CD4-positive, alpha-beta T cell treated with Interleukin-12 subunit alpha and Interleukin-12 subunit beta, for 1 hour (primary cell): ENCODE measurements at regions not wholly inside any gene's neighbourhood (a gene's known extent, or its start where the extent isn't known, plus 50 kb on each side); places are given as distances from the start of the nearest gene placed in this dataset.

Source experiments
- DNase-seq: peaks from one replicate; pipeline ENCODE4 v3.0.0-alpha.2; 2020

DNA sequence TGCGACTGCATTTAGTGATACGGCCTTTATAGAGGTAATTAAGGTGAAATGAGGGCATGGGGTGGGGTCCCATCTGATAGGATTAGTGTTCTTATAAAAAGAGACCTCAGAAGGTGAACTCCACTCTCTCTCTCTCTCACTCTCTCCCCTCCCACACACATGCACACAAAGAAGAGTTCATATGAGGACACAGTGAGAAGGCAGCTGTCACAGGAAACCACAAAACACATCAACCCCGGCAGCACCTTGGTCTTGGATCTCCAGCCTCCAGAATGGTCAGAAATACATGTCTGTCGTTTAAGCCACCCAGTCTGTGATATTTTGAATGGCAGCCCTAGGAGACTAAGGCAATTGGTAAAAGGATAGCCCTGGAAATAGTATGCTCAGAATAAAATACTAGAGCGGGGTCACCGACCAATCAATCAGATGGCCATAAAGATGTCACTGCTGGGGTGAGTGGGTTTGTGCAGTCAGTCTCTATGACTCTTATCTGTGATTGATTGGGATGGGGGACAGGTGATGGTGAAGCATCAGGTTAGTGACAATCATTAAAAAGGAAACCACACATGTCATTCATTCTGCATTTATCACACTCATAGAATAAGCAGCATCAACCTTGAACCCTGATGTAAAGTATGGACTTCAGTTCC lies 118.9 kb upstream of the POU3F3 start:
- DNase-seq = no peak

DNA sequence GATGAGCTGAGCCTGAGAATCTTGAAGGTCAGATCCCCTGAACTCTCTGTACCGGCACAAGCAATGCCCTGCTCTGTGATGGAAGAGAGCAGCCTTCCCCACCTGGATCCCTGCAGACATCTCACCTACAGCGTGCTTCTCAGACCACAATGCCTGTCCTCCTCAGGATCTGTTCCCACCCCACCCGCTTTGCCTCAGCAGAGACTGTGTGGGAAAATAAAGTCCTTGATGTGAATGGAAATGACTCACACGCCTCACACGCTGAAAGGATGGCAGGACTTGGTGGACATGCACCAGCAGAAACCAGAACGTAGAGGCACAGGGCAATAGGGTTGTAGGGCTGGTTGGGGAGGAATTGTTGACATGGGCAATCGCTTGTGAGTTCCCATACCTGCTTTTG lies 117.9 kb upstream of the POU3F3 start:
- DNase-seq = no peak

DNA sequence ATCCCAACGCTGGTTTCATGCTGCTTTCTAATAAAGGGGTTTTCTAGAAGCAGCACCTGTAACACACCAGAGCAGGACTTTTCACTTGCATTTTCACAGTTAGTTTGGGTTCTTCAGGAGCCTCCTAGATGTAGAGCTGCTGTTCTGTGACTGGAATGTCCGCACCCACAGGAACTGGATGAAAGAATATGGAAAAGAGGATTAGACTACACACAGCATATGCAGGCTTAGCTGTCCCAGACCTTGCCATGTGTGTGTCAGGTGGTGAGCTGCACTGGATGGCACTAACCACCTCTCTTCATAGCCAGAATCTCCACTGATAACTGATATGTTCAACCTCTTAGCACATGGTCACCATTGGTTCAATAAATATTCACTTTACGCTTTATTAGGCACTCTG lies 112.1 kb upstream of the POU3F3 start:
- no peak for DNase-seq

DNA sequence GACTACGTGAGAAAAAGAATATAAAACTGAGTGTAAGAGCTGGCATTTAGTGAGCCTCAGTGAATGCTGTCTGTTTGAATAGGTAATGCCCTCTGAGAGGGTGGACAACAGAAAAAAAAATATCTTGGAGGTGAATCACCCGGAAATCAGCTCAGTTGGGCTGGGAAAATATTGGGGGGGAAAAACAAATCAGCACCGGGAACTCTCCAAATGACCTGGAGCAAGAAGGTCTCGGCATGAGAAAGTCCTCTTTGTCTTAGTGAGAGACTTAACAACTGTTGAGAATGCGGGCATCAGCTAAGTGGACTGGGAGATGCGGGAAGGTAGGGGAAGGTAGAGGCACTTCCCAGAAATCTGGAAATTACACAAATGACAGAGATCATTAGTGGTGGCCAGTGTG lies 109.4 kb upstream of the POU3F3 start:
- DNase-seq = no peak

DNA sequence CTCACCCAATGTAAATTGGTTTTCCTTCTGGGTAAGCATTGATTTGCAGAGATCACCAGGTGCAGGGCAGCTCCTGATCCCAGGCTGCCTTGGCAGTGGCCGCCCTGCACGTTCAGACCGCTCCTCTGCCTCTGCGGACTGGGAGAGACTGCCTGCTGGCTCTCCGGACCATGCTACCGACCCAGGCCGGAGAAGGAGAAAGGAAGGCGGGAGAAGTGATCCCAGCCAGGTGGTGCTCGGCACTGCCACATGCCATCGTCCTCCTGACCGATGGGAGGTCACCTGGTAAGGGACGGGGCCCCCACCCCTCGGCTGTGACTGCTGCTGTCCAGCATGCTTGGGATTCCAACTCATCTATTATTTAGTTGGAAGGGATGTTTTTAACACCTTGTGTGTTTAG lies 108.1 kb upstream of the POU3F3 start:
- DNase-seq = no peak

DNA sequence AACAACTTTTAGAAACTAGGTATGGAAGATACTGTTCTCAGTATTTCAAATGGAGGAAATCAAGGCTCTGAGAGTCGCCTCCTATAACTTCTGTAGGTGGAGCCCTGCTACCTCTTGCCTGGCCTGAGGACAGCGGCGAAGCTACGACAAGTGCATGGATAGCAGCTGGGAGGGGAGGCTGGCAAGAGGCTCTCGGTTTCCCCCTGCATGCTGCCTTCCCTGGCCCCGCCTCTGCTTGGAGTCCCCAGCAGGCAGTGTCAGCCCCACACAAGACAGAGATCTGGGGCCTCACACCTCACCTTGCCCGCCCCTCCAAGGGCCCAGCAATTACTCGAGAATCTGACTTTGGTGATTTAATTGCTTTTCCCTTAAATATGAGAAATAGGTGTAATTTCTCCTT lies 107.6 kb upstream of the POU3F3 start:
- DNase-seq = no peak

GRCh38 chr2:104746858-104747257 lies 107.1 kb upstream of the POU3F3 start:
- DNase-seq = no peak

- no peak for DNase-seq
Observed at GRCh38 chr2:104749856-104750460, 104.0 kb upstream of the POU3F3 start.

- no peak for DNase-seq
Observed at GRCh38 chr2:104752504-104752903, 101.4 kb upstream of the POU3F3 start.

- no peak for DNase-seq
Observed at GRCh38 chr2:104755026-104755878, 98.7 kb upstream of the POU3F3 start.

GRCh38 chr2:104756118-104756517 lies 97.8 kb upstream of the POU3F3 start:
- DNase-seq = no peak

- DNase-seq = no peak
Observed at GRCh38 chr2:104757056-104757455, 96.9 kb upstream of the POU3F3 start.

GRCh38 chr2:104758199-104758620 lies 95.7 kb upstream of the POU3F3 start:
- DNase-seq = no peak

- DNase-seq = no peak
Observed at GRCh38 chr2:104762031-104762430, 91.9 kb upstream of the POU3F3 start.

GRCh38 chr2:104766683-104767082 lies 87.2 kb upstream of the POU3F3 start:
- no peak for DNase-seq

DNA sequence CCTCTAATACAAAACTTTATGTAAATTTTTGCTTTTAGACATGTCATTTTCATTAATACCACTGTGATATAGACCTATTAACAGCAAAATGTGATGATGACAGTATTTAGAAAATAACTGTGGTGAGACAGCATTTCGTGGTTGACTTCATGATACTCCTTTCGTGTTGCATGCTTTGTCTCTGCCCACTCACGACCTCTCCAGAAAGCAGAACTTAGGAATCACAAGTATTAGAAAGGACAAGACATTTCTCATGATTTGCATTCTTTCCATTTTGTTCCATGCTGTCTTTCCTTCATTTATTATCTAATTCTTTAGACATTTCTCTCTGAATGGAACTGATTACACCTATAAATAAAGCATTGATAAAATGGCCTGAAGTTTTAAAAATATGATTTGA lies 85.2 kb upstream of the POU3F3 start:
- no peak for DNase-seq

DNA sequence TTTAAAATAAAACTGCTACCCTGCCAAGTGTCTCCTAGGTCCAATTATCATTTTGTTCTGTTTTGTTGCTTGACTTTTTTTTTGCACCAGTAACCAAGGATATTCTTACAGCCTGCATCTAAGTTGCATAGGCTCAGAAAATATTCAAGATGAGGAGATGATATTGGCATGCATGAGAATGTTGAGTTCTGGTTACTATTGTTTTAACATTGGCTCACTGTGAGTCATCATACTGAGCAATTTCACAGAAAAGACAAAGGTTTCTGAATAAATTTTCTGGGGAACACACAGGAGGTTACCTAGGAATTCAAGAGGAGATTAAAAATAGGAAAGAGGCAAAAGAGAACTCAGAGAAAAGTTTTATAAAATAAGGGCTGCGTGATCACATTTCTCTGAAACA lies 84.8 kb upstream of the POU3F3 start:
- no peak for DNase-seq

DNA sequence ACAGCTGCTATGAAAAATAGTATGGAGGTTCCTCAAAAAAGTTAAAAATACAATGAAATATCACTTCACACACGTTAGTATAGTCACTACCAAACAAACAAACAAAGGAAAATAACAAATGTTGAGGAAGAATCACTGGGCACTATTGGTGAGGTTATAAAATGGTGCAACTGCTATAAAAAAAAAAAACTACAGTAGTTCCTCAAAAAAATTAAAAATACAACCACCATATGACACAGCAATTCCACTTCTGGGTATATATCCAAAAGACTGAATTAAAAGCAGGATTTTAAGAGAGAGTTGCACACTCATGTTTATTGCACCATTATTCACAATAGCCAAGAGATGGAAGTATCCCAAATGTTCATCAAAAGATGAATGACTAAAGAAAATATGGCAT lies 80.9 kb upstream of the POU3F3 start:
- no peak for DNase-seq

DNA sequence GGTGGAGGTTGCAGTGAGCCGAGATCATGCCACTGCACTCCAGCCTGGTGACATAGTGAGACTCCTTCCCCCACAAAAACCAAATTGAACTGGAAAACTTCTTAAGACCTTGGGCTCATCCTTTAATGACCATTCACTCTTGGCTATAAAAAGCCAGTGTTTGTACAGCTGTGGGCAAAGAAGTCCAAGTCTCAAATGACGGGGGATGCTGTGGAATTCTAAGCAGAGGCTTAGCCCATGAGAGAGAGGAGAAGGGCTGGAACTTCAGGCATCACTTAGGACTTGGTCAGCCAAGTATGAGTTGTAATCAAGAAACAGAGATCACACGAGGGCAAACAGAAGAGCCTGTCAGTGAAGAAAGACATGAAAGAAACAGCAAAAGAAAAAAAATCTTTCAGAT lies 79.3 kb upstream of the POU3F3 start:
- no peak for DNase-seq

DNA sequence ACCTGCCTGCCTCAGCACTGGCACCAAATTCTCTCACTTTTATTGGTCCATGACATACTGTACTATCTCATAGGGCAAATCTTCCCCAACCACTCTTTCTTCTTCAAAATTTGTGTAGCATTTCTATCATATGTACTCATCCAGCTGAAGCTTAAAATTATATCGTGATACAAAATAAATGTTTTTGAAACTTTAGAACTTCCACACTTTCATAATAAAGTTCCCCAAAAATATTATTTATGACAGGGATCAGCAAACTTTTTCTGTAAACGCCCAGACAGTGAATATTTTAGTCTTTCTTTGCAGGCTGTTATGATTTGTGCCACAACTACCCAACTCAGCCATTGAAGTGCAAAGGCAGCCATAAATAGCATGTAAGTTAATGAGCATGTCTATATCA lies 76.2 kb upstream of the POU3F3 start:
- DNase-seq = no peak

- DNase-seq = no peak
Observed at GRCh38 chr2:104781151-104781550, 72.8 kb upstream of the POU3F3 start.

DNA sequence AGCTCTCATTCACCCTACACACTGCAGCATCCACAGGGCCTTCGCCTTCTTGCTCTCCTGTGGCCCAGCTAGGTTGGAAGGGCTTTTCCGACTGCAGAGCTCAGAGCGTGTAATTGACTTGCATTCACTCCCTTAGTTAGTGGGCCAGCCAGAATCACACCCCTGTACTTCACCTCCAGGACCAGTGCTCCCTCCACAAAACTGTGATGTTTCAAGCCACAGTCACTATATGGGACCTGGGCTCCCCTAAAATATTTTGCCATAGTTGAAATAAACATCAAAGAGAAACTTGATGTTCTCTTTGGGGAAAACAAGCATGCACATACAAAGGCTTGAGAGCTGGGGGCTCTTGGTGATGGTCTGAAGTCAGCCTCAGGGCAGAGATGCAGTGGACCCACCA lies 69.7 kb upstream of the POU3F3 start:
- no peak for DNase-seq

DNA sequence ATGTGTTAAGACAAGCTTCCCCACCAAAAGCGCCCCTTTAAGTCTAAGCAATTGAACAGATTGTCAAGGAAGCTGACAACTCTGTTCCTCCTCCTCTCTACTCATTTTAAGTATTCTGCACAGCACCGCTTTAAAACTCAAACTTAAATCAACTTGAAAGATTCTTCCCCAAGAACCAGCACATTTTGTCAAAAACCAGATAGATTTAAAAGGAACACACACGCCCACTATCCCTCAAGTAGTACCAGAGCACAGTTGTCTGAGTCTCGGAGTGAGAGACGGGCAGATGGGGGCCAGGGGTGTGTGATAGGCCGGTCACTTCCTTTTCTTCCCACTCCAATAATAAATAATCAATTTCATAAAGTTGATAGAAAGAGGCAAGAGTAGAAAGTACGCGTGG lies 67.7 kb upstream of the POU3F3 start:
- DNase-seq = no peak

GRCh38 chr2:104786821-104787220 lies 67.1 kb upstream of the POU3F3 start:
- DNase-seq = no peak
